HL-60/S4 treated with phorbol 12-myristate 13-acetate at 8.2 ng/mL for 4 days and 3 days (cell line): ENCODE measurements at regions not wholly inside any gene's neighbourhood (a gene's known extent, or its start where the extent isn't known, plus 50 kb on each side); places are given as distances from the start of the nearest gene placed in this dataset.
"Not testable (repeated sequence)": the region's sequence is repeated elsewhere in the genome, so short reads cannot be mapped to it uniquely, and the experiment has no call there.

Experiments used
- in situ Hi-C: fragments of 300-500 bp; cut with MboI; formaldehyde crosslinking; loops from 2 replicates; pipeline ENCODE4 v1.15.0; 2022; ENCODE audit warnings: low sequenced_read_pairs

GRCh38 chr7:112668561-112668960, 121.6 kb downstream of the TMEM168 start:
- in situ Hi-C loops, result no loop called here

DNA sequence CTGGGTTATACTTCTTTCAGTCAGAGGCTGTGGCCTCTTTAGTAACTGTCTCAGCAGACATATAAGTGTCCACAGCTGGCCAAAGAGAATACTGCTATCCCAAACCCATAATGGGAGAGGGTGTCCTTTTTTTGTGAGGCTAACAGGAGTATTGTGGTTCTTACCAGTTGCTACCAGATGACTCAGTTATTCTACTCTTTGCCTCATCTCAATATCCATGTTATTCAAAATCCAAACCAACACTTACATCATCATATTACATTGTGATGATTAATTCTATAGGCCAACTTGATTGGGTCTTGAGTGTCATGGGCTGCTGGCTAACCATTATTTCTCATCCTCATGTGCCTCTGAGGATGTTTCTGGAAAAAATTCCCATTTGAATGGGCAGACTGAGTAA, 120.9 kb downstream of the TMEM168 start:
- in situ Hi-C loops, result no loop called here

- in situ Hi-C loops, result no loop called here
Measured at GRCh38 chr7:112670193-112670592, 120.0 kb downstream of the TMEM168 start.

DNA sequence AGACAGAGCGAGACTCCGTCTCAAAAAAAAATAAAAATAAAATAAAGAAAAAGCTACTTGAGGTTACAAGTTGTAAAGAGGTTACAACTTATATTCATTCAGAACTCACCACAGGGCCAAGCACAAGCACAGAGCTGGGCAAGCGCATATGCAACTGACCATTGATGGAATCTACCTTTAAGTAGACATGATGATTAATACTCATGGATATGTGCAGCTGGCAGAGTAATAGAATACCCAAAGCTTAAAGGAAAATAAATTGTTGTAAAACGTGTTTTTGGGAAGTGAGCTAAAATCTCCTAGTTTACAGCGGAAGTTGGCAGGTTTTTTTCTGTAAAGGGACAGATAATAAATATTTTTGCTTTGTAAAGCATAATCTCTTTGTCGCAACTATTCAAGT, 111.6 kb downstream of the TMEM168 start:
- in situ Hi-C loops, result no loop called here

- in situ Hi-C loops, result not testable (repeated sequence)
Measured at GRCh38 chr7:112689466-112690177, 100.6 kb downstream of the TMEM168 start.

- in situ Hi-C loops, result no loop called here
Measured at GRCh38 chr7:112692333-112692732, 97.9 kb downstream of the TMEM168 start.

DNA sequence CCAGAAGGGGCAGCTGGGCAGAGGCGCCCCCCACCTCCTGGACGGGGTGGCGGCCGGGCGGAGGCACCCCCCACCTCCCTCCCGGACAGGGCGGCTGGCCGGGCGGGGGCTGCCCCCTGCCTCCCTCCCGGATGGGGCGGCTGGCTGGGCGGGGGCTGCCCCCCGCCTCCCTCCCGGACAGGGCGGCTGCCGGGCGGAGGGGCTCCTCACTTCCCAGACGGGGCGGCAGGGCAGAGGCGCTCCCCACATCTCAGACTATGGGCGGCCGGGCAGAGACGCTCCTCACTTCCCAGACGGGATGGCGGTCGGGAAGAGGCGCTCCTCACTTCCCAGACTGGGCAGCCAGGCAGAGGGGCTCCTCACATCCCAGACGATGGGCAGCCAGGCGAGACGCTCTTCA, 93.0 kb downstream of the TMEM168 start:
- in situ Hi-C loops, result not testable (repeated sequence)

DNA sequence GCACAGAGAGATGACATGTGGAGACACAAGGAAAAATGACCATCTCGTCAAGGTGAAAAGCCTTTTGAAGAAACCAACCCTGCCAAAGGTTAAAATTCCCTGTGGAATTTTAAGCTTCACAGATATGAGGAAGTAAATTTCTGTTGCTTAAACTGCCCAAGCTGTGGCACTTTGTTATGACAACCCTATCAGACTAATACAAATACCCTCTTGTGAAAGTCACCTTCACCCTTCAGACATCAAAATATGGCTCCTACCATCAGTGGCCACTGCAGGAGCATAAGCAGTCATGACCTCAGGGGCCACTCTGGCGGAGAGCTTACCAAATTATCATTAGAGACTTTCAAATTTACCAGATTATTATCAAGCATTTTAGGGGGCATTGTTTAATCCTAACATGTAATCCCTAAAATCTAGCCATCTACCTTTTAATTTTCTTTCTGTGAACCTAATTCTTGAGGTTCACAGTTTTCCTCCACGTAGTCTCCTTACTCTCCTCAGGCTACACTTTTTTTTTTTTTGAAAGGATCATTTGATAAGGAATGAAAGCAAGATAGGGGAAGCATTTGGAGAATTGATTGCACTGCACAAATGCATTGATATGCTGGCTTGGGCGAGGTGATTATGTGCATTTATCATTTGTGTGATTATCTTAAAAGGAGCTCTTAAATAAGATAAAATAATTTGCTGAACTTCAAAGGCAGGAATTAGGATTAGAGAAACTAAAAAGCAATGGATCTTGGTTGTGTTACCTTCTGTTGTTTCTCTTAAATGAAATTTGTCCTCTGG, 90.3 kb downstream of the TMEM168 start:
- in situ Hi-C loops, result no loop called here

- in situ Hi-C loops, result no loop called here
Measured at GRCh38 chr7:112701456-112701855, 88.7 kb downstream of the TMEM168 start.

GRCh38 chr7:112707655-112708054, 82.5 kb downstream of the TMEM168 start:
- in situ Hi-C loops, result no loop called here

GRCh38 chr7:112708236-112708635, 82.0 kb downstream of the TMEM168 start:
- in situ Hi-C loops, result no loop called here
